Endothelial cell of umbilical vein (primary cell): ENCODE measurements at regions not wholly inside any gene's neighbourhood (a gene's known extent, or its start where the extent isn't known, plus 50 kb on each side); places are given as distances from the start of the nearest gene placed in this dataset.

Experiments used
- BruUV-seq: library from RNA; stranded (reverse); fragments of 400-500 nt; replicated peaks from 2 replicates; lab custom pipeline; 2021; lab: Mats Ljungman, UMichigan
- CTCF ChIA-PET: fragments of 300-600, 350-600 bp; sonication (Branson Sonifier 250); formaldehyde crosslinking; loops from one replicate; lab custom pipeline; 2021; ENCODE audit warnings: antibody characterized with exemption, inconsistent platforms; lab: Charles Lee
- POLR2A ChIA-PET: fragments of 300-600, 350-600 bp; sonication (Branson Sonifier 250); formaldehyde crosslinking; loops from one replicate; lab custom pipeline; 2021; ENCODE audit warnings: antibody characterized with exemption, inconsistent platforms; lab: Charles Lee
- DNase-seq: peaks from one replicate; pipeline ENCODE4 v3.0.0-alpha.2; 2011; ENCODE audit warnings: low read depth, low spot score
- FAIRE-seq: peaks from 2 replicates; lab custom pipeline; 2011; peaks lifted over from hg19 to GRCh38; lab: Jason Lieb, UNC
- H2AFZ ChIP-seq: 2 replicates; pipeline ENCODE4 v1.6.0; 2012; ENCODE audit warnings: low read depth, low read length, control low read depth, inconsistent platforms
- H3K27ac ChIP-seq: 2 replicates; pipeline ENCODE4 v1.5.1; 2011; ENCODE audit warnings: low read depth, mild to moderate bottlenecking, control low read depth, low read length, moderate library complexity; ENCODE audit not compliant: insufficient read depth
- H3K27me3 ChIP-seq, 2 experiments: 2 replicates each; pipeline versions ENCODE4 v1.6.0 to v1.6.1; 2011; ENCODE audit warnings: low read length in 2 of 2, mixed read lengths in 1 of 2; ENCODE audit not compliant: control insufficient read depth in 2 of 2, insufficient read depth in 2 of 2
- H3K36me3 ChIP-seq, 2 experiments: 2 replicates in 1 of 2; 3 replicates in 1 of 2; pipeline ENCODE4 v1.5.1; 2011; ENCODE audit warnings: low read length in 2 of 2, mild to moderate bottlenecking in 1 of 2, moderate library complexity in 1 of 2; ENCODE audit not compliant: control insufficient read depth in 2 of 2, insufficient read depth in 2 of 2; ENCODE audit errors: extremely low read depth in 1 of 2
- H3K4me1 ChIP-seq: 3 replicates; pipeline ENCODE4 v1.5.1; 2011; ENCODE audit warnings: mild to moderate bottlenecking, low read length; ENCODE audit not compliant: control insufficient read depth, insufficient read depth; ENCODE audit errors: extremely low read depth
- H3K4me2 ChIP-seq: 2 replicates; pipeline ENCODE4 v1.6.1; 2011; ENCODE audit warnings: low read length, control low read depth, mixed read lengths; ENCODE audit not compliant: insufficient read depth
- H3K4me3 ChIP-seq, 3 experiments: fragments of 200-600 bp in 1 of 3; sonication (generic), shearing (Covaris generic) in 1 of 3; replicated peaks in 1 of 3; 2 replicates each; pipeline ENCODE4 v1.5.1; 2011 to 2016; ENCODE audit warnings: control low read depth in 3 of 3, low read length in 3 of 3, mild to moderate bottlenecking in 2 of 3, inconsistent platforms in 1 of 3, low read depth in 1 of 3, moderate library complexity in 1 of 3; ENCODE audit not compliant: insufficient read depth in 1 of 3
- H3K79me2 ChIP-seq: 2 replicates; pipeline ENCODE4 v1.6.0; 2012; ENCODE audit warnings: low read length, inconsistent platforms; ENCODE audit not compliant: control insufficient read depth, insufficient read depth
- H3K9ac ChIP-seq: replicated peaks from 2 replicates; pipeline ENCODE3; 2011; ENCODE audit warnings: low read length, control low read depth; ENCODE audit not compliant: insufficient read depth; ENCODE audit errors: extremely low read depth
- H3K9me1 ChIP-seq: replicated peaks from 3 replicates; pipeline ENCODE4 v1.6.0; 2011; ENCODE audit warnings: mild to moderate bottlenecking, low read length; ENCODE audit not compliant: control insufficient read depth, insufficient read depth; ENCODE audit errors: extremely low read depth
- H3K9me3 ChIP-seq: replicated peaks from 2 replicates; pipeline ENCODE4 v1.5.1; 2012; ENCODE audit warnings: low read length, inconsistent platforms; ENCODE audit not compliant: control insufficient read depth, insufficient read depth
- H4K20me1 ChIP-seq: replicated peaks from 2 replicates; pipeline ENCODE3; 2011; ENCODE audit warnings: mild to moderate bottlenecking, low read length; ENCODE audit not compliant: control insufficient read depth, insufficient read depth; ENCODE audit errors: extremely low read depth
- EZH2 ChIP-seq: IDR thresholded peaks from 2 replicates; pipeline ENCODE4 v1.6.1; 2012; ENCODE audit warnings: borderline replicate concordance, low read depth, mild to moderate bottlenecking, moderate library complexity, low read length, inconsistent platforms; ENCODE audit not compliant: severe bottlenecking
- FOS ChIP-seq: IDR thresholded peaks from 2 replicates; pipeline ENCODE4 v1.6.1; 2011; ENCODE audit warnings: mild to moderate bottlenecking, low read length, moderate library complexity, borderline replicate concordance; ENCODE audit not compliant: insufficient read depth
- GATA2 ChIP-seq: IDR thresholded peaks from 2 replicates; pipeline ENCODE4 v1.7.0; 2011; ENCODE audit warnings: low read depth, mild to moderate bottlenecking, moderate library complexity, mixed read lengths, low read length; ENCODE audit not compliant: insufficient read length, insufficient read depth
- JUN ChIP-seq: IDR thresholded peaks from 2 replicates; pipeline ENCODE4 v1.6.1; 2011; ENCODE audit warnings: borderline replicate concordance, low read depth; ENCODE audit not compliant: insufficient read length, insufficient read depth
- MAX ChIP-seq: IDR thresholded peaks from 2 replicates; pipeline ENCODE4 v1.6.1; 2011; ENCODE audit not compliant: insufficient read depth, insufficient read length
- MYC ChIP-seq: IDR thresholded peaks from one replicate; pipeline ENCODE4 v1.6.1; 2011; ENCODE audit warnings: mild to moderate bottlenecking, low read depth, low read length
- POLR2A ChIP-seq: IDR thresholded peaks from 2 replicates; pipeline ENCODE4 v1.6.1; 2012; ENCODE audit warnings: low read depth, mild to moderate bottlenecking, control low read depth, low read length
- POLR2AphosphoS5 ChIP-seq: IDR thresholded peaks from 2 replicates; pipeline ENCODE4 v1.6.1; 2012; ENCODE audit warnings: low read depth, mild to moderate bottlenecking, control low read depth, low read length, moderate library complexity; ENCODE audit not compliant: insufficient read depth
- dilution Hi-C: fragments of 300-500 bp; cut with MboI; formaldehyde crosslinking; loops from one replicate; pipeline ENCODE4 v1.15.0; 2019; ENCODE audit warnings: low sequenced_read_pairs; ENCODE audit not compliant: extremely low pct_ligation_motif_present
- intact Hi-C: fragments of 100-400 bp; cut with micrococcal nuclease; formaldehyde crosslinking; loops from one replicate; pipeline ENCODE4 v1.10.0; 2022
- TF ChIP-seq, protein P1 (sequence below), 2 donors: IDR thresholded peaks; 1 replicate in 1 of 2; 2 replicates in 1 of 2; pipeline ENCODE4 v1.5.1; 2011; ENCODE audit warnings: low read length in 2 of 2, mild to moderate bottlenecking in 2 of 2, moderate library complexity in 2 of 2, control low read depth in 1 of 2, inconsistent platforms in 1 of 2, low read depth in 1 of 2; ENCODE audit not compliant: insufficient read depth in 1 of 2; ENCODE audit errors: extremely low read depth in 1 of 2

DNA sequence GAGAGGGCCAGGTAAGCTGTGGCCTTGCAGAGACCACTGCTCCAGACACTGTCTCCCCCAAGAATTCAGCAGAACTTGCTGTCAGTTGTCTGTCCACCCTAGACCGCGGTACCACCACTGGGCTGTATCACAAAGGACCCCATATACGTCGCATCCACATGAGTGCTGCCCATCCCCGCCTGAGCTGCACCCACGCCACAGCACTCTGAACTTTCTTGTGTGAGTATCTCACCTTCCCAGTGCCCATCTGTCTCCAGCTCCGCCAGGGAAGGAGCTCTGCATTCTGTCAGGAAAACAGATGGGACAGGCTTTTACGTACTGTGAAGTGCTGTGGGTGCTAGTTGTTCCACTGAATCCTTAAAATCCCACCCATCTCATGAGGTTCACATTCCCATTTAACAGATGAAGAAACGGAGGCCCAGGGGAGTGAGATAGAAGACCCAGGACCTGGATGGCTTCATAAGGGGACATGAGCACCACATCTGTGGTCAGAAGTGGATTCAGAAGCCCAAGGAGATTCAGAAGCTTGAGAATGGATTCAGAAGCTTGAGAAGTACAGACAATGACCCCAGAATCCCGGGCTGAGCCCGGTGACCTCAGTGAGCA is 102.5 kb upstream of the ZMIZ1 start:
- Histone ChIP-seq H3K79me2 (no peaks in the 10 kb centered on the region), H3K9ac (no peak overlapping the region), H4K20me1 (no peaks in the 10 kb centered on the region), H3K9me3 (no peaks in the 10 kb centered on the region), H3K4me3 (no peak overlapping the region), H3K4me2 (no peak overlapping the region), H2AFZ (no peak overlapping the region), H3K27me3 (no peaks in the 10 kb centered on the region), H3K27ac (no peak overlapping the region), H3K36me3 (no peaks in the 10 kb centered on the region), H3K4me1 (peaks cover 14% of the 10 kb centered on the region), H3K9me1 (no peaks in the 10 kb centered on the region)
- no peak for DNase-seq
- no TSS peak for BruUV-seq
- FAIRE-seq = no peak
- intact Hi-C loops (no loop called here), dilution Hi-C loops (no loop called here)
- TF ChIP-seq MYC (no peak), POLR2AphosphoS5 (no peak), GATA2 (no peak), POLR2A (no peak), FOS (no peak), MAX (no peak), EZH2 (no peak), JUN (no peak)
- TF ChIP-seq, protein P1, sequence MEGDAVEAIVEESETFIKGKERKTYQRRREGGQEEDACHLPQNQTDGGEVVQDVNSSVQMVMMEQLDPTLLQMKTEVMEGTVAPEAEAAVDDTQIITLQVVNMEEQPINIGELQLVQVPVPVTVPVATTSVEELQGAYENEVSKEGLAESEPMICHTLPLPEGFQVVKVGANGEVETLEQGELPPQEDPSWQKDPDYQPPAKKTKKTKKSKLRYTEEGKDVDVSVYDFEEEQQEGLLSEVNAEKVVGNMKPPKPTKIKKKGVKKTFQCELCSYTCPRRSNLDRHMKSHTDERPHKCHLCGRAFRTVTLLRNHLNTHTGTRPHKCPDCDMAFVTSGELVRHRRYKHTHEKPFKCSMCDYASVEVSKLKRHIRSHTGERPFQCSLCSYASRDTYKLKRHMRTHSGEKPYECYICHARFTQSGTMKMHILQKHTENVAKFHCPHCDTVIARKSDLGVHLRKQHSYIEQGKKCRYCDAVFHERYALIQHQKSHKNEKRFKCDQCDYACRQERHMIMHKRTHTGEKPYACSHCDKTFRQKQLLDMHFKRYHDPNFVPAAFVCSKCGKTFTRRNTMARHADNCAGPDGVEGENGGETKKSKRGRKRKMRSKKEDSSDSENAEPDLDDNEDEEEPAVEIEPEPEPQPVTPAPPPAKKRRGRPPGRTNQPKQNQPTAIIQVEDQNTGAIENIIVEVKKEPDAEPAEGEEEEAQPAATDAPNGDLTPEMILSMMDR (IDR thresholded peaks at IDR 0.05; ENCODE audit: extremely low read depth in 1 of 2, insufficient read depth in 1 of 2, low read depth in 1 of 2, low read length in 2 of 2) = no peak
- CTCF ChIA-PET = interaction anchor here (4.3 kb wide), 1 partner anchor 8 kb away, joined by 36 read pairs; no protein-coding TSS in a partner anchor
- POLR2A ChIA-PET = no interaction called here
